NCI-H2107 treated with DMSO at 0.1 percent for 48 hours (cell line): ENCODE measurements at regions not wholly inside any gene's neighbourhood (a gene's known extent, or its start where the extent isn't known, plus 50 kb on each side); places are given as distances from the start of the nearest gene placed in this dataset.
"Not testable (repeated sequence)": the region's sequence is repeated elsewhere in the genome, so short reads cannot be mapped to it uniquely, and the experiment has no call there.

Source experiments
- DNase-seq: peaks from one replicate; lab custom pipeline; 2025; ENCODE audit not compliant: unreplicated experiment; lab: John Stamatoyannopoulos, UW

GRCh38 chr6:150681578-150682395 is 82.1 kb downstream of the PLEKHG1 start:
- DNase-seq: peak; percentile 54

GRCh38 chr6:150683320-150683719 is 83.6 kb downstream of the PLEKHG1 start:
- no peak for DNase-seq

GRCh38 chr6:150684161-150684560 is 84.5 kb downstream of the PLEKHG1 start:
- DNase-seq: no peak

GRCh38 chr6:150684714-150685459 is 85.2 kb downstream of the PLEKHG1 start:
- DNase-seq: no peak

GRCh38 chr6:150685860-150686259 is 86.2 kb downstream of the PLEKHG1 start:
- DNase-seq: peak; percentile 49

GRCh38 chr6:150686566-150686965 is 86.9 kb downstream of the PLEKHG1 start:
- DNase-seq: no peak

- no peak for DNase-seq
These were observed 87.8 kb downstream of the PLEKHG1 start for GRCh38 chr6:150687508-150687907.

- no peak for DNase-seq
These were observed 90.4 kb downstream of the PLEKHG1 start for GRCh38 chr6:150689900-150690590.

GRCh38 chr6:150690681-150691080 is 91.0 kb downstream of the PLEKHG1 start:
- DNase-seq: no peak

GRCh38 chr6:150691463-150691862 is 91.8 kb downstream of the PLEKHG1 start:
- no peak for DNase-seq

GRCh38 chr6:150692604-150693003 is 92.9 kb downstream of the PLEKHG1 start:
- no peak for DNase-seq

- no peak for DNase-seq
These were observed 95.2 kb downstream of the PLEKHG1 start for GRCh38 chr6:150694889-150695288.

GRCh38 chr6:150695652-150696051 is 96.0 kb downstream of the PLEKHG1 start:
- DNase-seq: no peak

- DNase-seq: peak; percentile 23
These were observed 96.5 kb downstream of the PLEKHG1 start for GRCh38 chr6:150696190-150696589.

- not testable (repeated sequence) for DNase-seq
These were observed 97.2 kb downstream of the PLEKHG1 start for GRCh38 chr6:150696918-150697317.

GRCh38 chr6:150697515-150697914 is 97.8 kb downstream of the PLEKHG1 start:
- DNase-seq: no peak

- DNase-seq: no peak
These were observed 98.7 kb downstream of the PLEKHG1 start for GRCh38 chr6:150698391-150698790.

- no peak for DNase-seq
These were observed 103.0 kb downstream of the PLEKHG1 start for GRCh38 chr6:150702675-150703074.

GRCh38 chr6:150704447-150705192 is 104.9 kb downstream of the PLEKHG1 start:
- DNase-seq: no peak

GRCh38 chr6:150705392-150705791 is 105.7 kb downstream of the PLEKHG1 start:
- no peak for DNase-seq

- no peak for DNase-seq
These were observed 110.6 kb downstream of the PLEKHG1 start for GRCh38 chr6:150710236-150710635.
